Breast epithelium (tissue), 3 donors: ENCODE measurements at regions not wholly inside any gene's neighbourhood (a gene's known extent, or its start where the extent isn't known, plus 50 kb on each side); places are given as distances from the start of the nearest gene placed in this dataset.

Experiments used
- POLR2A ChIP-seq: fragments of 450-650 bp; IDR thresholded peaks from one replicate; pipeline ENCODE4 v1.6.1; 2016; ENCODE audit warnings: antibody characterized with exemption, mild to moderate bottlenecking, moderate library complexity
- POLR2AphosphoS5 ChIP-seq, 3 donors: sonication (generic); formaldehyde crosslinking; IDR thresholded peaks; one replicate each; pipeline ENCODE4 v1.6.1; 2017; ENCODE audit warnings: antibody characterized with exemption in 3 of 3
- TF ChIP-seq, protein P1 (sequence below), 3 donors: fragments of 450-650 bp; IDR thresholded peaks; one replicate each; pipeline ENCODE4 v1.5.1; 2016 to 2017; ENCODE audit warnings: antibody characterized with exemption in 3 of 3, mild to moderate bottlenecking in 3 of 3, moderate library complexity in 3 of 3

GRCh38 chr7:47153058-47153457 is 428.9 kb downstream of the TNS3 start:
- TF ChIP-seq POLR2AphosphoS5 (IDR thresholded peaks at IDR 0.05), result no peak
- no peak for TF ChIP-seq POLR2A
- TF ChIP-seq, protein P1, sequence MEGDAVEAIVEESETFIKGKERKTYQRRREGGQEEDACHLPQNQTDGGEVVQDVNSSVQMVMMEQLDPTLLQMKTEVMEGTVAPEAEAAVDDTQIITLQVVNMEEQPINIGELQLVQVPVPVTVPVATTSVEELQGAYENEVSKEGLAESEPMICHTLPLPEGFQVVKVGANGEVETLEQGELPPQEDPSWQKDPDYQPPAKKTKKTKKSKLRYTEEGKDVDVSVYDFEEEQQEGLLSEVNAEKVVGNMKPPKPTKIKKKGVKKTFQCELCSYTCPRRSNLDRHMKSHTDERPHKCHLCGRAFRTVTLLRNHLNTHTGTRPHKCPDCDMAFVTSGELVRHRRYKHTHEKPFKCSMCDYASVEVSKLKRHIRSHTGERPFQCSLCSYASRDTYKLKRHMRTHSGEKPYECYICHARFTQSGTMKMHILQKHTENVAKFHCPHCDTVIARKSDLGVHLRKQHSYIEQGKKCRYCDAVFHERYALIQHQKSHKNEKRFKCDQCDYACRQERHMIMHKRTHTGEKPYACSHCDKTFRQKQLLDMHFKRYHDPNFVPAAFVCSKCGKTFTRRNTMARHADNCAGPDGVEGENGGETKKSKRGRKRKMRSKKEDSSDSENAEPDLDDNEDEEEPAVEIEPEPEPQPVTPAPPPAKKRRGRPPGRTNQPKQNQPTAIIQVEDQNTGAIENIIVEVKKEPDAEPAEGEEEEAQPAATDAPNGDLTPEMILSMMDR (IDR thresholded peaks at IDR 0.05), result no peak
